ENCODE measurements at regions not wholly inside any gene's neighbourhood (a gene's known extent, or its start where the extent isn't known, plus 50 kb on each side); places are given as distances from the start of the nearest gene placed in this dataset.
A peak's percentile ranks its signal among the peaks of the same experiment; 100 is the strongest.

DNA sequence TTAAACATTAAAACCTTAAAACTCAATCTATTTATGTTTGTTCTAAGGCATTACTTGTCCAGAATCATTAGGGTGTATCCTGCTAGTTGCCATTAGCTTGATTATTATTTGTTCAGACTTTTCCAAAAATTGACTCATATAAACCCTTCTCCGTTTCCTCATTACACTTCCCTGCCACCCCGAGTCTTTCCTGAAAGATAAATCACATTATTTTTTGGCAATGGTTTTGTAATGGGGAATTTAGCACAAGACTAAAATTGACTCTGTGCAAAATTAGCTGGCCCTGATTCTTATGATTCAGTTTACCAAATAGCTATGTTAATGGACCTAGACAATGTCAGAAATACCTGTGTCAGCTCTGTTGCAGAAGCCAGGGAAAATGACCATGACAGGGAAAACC lies 112.2 kb upstream of the NT5C1B start:
- no peak for DNase-seq

DNA sequence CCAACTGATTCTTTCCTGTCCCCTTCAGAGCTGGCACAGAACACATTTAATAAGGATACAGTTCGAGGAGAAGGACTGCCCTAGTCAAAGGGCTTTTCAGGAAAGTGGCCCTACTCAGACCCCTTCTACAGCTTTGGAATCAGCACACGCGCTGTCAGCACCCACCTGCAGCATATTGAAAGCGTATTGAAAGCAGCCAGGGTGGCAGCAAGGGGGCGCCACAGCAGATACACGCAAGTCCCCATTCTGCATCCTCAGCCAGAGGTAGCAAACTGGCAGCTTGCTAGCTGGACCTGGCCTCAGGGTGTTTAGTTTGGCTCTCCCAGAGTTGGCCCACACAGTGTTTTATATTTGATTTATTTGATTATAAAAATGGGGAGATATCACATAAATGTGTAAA lies 101.0 kb upstream of the NT5C1B start:
- no peak for DNase-seq

DNA sequence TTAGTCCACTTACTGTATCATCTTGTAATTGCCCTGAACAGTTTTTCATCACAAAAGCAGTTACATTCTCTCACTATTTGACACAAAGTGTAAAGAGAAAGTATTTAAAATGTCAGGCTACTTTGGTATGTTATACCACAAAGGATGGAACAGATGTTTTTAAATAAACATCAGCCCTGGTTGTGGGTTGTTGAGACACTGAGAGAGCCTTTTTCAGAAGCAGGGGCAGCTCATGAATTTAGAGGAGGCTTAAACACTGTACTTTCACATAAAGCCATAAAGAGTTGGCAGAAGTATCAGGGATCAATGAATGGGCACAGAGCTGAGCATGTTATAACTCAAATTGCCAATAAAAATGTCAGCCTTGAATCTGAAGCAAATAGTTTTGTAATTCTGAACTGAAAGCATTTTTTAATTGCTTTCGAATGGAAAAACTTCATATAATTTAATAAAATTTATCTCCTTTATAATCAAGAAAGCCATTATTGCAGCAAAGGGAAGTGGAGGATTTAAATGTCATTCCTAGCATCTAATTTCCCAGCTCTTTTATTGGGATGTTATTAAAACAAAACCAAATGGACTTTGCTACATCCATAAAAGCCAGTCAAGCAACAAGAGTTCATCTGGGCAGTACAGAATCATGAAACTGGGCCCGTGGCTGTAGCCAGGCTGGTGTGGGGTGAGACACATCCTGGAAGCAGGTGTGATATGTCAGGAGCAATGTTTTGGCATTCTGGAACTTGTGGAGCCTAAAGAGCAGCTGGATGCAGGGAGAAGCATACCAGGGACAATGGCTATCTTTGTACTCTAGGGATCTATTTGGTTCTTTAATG lies 95.1 kb upstream of the NT5C1B start:
- DNase-seq, result peak; percentile 78

DNA sequence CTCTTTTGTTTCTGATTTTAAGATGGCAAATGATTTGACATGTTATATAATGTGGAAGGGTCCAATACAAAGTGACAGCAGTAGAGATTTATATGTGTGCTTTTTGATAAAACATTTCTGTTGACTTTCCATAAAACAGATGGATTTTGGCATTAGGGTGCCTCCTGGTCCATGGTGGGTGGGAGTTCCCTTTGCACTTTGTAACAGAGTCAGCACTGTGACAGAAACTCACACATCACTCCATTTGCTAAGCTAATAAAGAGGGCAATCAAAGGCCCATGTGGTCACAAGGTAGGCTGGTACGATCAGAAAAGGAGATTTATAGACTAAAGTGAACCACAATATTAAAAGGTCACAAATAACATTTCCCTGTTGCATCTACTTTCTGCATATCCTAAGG lies 93.3 kb upstream of the NT5C1B start:
- no peak for DNase-seq

DNA sequence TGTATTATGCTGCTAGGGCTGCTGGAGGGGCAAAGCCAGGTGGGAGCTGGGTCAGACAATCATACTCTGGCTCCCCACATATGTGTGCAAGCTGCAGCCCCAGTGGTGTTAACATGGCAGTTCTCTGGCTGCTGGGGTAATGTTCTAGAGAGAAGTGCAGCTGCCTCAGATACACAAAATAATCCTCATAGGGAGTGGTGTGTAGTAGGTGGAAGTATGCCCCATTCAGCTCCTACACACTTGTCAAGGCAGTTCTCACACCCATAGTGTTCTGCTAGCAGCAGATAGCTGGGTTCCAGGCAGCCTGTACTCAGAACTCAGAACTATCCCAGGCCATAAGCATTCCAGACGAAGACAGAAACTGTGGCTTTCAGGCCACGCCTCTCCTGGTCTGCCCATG lies 87.9 kb upstream of the NT5C1B start:
- DNase-seq, result no peak

DNA sequence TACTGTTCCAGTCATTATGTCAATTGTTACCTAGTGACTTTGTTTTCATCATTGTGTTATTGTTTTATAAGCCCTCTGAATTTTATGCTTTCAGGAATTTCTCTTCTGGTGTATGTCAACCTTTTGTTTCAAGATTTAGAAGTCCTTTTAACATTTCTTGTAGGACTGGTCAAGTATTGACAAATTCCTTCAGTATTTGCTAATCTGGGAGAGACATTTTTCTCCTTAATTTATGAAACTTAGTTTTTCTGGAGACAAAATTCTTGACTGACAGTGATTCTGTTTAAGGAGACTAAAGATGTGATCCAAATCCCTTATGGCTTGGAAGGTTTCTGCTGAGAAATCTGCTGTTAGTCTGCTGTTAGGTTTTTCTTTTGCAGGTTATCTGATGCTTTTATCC lies 84.9 kb upstream of the NT5C1B start:
- no peak for DNase-seq

DNA sequence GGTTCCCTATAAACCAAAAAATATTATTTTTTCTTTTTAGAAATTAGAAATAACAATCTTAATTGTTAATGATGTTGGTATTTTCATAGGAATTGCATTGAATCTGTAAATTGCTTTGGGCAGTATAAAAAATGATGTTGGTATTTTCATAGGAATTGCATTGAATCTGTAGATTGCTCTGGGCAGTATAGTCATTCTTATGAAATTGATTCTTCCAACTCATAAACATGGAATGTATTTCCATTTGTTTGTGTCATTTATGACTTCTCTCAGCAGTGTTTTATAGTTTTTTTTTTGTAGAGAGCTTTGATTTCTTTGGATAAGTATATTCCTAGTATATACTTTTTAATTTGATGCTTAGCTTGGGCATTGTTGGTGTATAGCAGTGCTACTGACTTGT lies 82.0 kb upstream of the NT5C1B start:
- DNase-seq, result no peak

DNA sequence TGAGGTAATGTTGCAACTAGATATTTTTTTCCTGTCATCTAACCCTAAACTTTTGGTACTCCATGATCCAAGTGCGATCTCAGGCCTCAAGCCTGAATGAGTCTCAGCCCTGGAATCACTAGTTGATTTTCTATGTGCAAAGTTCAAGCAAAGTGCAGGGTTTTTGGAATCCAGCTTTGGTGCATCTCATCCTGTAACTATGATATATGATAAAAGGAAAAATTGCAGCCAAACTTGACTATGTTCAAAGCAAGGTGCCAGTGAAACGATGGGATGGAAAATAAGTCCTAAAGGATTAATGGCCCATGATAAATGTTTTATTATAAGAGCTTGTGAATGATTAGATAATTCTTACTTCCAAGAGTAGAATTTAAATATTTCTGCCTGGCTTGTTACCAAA lies 78.9 kb upstream of the NT5C1B start:
- no peak for DNase-seq

DNA sequence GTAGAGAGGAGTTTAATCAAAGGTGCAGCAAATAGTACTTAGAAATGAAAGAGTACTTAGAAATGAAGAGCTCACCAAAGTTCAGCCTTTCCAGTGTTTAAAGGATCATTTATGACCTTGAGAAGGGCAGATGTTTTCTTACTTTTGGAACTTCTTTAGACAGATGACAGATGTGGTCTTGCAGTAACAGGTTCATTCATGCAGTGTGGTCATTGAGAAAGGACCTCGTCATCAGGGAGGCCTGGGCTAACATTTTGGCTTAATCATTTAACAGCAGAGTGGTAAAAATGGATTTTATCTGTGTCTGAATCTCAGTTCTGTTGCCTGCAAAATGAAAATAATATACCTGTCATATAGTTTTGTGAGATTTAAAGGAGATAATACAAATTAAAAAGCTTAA lies 75.1 kb upstream of the NT5C1B start:
- DNase-seq, result no peak

DNA sequence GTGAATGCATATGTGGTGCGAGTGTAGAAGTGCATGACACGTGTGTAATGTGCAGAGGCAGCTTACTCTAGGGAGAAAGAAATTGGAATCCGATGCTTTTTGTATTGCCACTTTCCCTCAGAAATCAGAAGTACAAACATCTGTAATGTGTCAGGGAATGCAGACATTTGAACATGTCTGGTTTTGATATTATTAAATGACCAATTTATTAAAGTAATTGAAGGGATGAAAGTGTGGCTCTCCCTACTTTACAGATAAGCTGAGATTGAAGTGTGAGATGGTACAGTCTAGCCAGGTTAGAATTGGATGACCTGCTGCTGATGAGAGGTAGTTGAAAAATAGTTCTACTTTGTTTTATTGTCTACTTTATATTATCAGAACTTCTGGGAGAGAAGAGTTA lies 74.5 kb upstream of the NT5C1B start:
- DNase-seq, result no peak

DNA sequence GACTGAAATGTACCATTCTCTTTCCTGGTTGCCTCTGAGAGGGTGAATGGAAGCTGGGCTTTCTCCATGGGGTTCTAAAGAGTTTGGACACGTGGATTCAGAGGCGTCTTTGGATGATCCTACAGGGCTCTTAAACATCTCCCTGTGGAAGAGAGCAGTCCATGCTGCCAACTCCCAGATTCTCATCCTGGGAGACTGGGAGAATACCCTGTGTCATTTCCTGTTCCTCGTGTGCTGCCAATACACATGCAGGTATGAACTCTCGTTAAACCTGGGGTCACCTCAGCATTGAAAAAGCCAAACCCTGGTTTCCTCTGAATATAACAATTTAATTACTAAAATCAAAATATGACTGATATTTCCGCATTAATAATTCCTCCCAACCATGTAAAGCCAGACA lies 73.3 kb upstream of the NT5C1B start:
- DNase-seq, result no peak

DNA sequence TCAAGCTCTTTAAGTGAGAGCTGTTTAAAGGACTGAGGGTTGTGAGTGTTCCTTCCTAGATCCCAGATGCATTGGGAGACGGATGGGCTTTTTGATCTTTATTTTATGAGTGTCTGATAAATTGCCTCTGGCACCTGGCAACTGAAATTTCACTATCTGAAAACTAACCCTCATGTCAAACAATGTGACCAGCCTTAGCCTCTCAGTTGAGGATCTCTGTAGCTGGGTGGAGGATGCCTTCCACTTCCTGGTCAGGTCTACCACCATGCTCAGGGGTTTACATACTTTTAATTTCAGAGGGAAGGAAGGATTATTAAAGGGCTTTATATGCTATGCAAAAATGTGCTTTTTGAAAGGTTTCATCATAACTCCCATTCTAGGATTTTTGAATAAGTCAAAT lies 70.5 kb upstream of the NT5C1B start:
- DNase-seq, result no peak

DNA sequence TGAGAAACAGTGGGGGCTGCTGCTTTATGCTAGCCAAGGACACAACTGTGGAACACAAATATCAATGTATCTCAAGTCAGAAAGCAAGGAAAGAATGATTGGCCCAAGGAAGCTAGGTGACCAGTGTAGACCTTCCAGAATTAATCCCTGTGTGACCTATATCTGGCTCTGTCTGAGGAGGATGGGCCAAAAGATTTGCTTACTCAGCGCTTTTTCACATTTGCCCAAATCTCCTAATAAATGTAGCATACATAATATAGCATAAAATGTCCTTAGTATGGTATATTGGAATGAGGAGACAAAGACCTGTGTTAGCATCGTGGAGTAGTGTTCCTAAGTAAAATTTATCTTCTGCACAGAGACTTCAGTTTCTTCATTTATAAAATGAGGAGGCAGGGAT lies 66.7 kb upstream of the NT5C1B start:
- no peak for DNase-seq

DNA sequence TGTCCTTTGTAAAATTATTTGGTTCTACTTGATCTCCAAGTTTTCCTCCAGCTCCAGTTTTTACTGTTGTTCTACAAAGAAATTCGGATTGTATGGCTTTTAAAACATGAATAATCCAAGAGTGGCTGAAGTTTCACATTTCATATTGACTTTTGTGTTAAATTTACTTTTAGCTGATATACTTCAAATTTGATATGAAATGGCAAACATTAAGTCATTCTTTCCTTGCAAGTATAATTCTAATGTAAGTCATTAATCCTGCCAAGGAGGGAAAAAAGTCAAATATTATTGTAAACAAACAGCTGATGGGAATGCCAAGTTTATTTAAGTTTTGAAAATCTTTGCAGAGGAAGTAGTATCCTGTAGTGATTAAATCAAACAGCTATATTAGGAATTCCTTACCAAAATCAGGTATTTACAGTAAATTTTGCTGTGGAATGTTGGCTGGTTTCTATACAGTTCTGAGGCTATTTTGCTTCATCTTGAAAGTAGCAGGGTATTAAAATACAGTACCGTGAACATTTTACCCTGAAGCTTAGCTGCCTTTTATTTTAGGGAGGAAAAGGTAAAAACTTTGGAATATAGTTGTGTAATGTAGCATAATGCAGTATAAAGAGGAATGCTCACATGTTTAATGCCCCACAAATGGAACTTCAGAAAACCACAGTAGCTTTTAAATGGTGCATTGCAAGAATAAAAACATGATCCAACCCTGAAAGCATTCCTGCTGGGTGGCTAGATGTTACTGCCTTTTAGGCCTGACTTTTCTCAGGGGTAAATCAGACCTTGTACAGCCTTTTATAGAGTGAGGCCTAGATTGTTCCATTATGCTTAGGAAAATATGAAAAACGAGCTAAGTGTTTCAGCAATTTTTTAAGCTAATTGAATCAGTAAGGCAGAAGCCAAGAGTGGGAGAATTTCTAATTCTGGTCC lies 62.7 kb upstream of the NT5C1B start:
- peak; percentile 85 for DNase-seq

DNA sequence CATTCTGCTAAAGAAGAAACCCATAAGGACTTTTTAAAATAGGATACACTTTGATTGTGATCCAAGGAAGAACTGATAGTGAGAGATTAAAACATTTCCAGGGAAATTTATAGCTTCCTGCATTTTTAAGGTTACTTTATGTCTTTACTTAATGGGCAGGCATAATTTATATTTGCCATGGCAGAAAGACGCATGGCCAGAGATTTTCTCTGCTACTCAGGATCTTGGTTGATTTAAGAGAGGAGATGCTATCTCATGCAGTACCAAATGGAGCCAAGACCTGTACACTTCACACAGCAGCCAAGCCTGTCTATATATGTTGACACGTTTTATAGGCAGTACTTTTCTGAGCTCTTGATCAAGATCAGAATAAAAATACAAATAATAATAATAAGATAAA lies 60.9 kb upstream of the NT5C1B start:
- DNase-seq, result peak; percentile 44

DNA sequence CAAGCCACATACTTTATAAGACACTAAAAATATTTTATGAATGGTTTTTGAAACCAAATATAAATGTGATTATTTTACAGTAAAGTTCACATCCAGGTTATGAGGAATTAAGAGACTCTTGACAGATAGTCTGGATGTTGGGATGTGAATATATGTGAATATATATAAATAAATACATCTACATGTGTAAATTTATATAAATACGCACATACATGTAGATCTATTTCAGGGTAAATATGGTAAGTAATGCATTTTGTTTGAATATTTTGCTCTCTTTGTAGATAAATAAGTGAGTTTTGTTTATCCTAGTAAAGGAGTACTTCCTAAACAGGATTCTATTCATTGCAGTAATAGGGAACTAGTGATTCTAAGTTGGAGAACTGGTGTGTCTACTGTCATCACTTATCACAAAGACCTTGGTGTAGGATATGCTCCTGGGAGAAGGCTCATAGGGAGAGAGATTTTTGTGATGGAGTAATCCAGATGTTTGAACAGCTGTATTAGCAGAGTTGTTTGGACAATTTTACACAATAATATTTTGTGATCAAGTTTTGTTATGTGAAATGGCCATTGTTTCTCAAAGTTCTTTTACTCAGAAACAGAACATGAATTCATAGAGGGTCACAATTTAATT lies 60.2 kb upstream of the NT5C1B start:
- DNase-seq, result no peak

DNA sequence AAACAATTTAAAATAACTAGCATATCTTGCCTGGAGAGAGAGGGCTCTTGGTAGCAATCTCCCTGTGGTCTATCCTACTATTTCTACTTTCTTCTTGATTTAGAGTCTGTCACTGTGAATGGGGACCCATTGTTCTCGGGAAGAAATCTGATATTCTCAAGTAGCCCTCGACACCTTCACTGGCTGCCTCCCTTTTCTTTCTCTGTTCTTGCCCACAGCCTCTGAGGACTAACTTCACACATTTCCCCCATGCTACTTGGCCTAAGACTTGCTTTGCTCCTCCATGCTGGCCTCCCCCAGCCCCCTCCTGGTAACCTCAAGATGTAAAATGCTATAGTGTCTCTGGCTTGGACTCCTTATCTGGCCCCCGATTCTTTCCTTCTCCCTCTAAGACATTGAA lies 58.8 kb upstream of the NT5C1B start:
- DNase-seq, result no peak

DNA sequence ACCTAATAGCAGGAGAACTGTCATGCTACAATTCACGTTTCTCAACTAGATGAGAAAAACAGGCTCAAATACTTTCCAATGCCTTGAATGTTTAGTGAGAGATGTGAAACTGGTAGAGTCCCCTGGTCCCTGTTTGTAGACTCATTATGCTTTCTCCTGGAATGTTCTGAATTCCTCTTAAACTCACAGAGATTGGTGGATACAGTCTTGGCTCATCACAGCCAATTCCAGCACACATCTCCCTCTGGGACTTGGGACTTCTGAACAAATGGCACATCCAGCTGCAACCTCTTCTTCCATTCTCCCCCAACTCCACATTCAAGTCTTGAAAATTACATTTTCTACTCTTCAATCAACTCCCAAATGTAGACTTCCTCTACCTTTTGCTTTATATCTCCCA lies 58.4 kb upstream of the NT5C1B start:
- peak; percentile 16 for DNase-seq

DNA sequence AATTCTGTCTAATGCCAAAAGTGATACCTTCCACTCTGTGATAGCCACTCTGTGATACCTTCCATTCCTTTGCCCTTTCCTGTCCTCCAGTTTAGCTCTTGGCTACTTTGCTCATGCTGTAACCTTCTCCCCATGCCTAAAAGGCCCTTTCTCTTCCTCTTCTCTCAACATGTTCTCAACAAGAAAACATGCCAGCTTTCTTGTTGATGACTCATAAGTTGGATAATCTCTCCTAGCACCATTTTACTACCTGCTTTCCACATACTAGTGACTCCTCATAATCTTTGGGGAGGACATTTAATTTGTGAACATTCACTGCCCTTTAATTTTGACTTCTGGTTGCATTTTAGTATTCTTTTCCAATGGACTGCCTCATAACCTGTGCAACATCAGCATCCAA lies 55.9 kb upstream of the NT5C1B start:
- no peak for DNase-seq

DNA sequence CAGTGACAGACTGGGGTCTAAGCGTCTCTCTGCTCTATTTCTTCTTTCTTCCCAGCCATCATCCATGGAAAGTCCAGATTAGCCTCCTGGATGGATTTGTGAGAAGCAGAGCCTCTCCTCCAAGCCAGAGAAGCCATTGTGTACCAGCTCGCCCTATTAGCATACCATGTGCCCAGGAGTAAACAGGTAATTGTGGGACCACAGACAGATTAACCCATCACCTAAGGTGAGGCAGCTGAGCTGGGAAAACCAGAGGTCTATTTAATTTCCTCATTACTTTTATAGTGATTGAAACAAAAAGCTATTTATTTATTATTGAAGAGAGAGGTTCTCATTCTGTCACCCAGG lies 54.7 kb upstream of the NT5C1B start:
- DNase-seq, result no peak

DNA sequence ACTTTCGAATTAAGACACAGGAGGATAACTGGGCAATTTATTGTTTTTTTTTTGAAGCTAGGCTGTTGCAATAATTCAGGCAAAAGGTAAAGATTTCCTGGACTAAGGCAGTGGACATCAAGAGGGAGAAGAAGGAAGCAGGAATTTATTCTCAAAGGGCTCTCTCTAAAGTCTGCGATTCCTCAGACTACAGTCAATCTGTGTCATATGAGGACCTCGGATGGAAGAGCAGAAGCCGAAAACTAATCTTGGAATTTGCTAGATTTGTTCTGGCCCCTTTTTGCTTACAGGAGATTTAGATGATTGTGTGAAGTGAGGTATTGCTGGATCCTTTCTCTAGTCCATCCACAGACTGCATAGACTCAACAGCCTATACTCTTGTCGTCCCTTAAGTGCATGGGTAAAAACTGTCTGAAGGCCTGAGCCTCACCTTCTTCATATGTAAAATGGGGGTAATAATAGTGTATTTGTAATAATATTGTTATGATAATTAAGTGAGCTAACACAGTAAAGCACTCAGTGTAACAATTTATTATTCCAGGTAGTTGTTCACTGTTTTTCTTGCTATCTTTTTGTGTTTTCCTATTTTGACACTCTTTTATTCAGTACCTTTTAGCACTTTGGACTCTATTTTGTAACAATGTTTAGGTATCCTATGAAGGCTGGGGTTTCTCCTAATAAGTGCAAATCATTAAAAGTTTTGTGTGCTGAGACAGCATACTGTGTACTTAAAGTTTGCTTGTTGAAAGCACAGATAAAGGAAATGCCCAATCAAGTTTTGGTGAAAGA lies 54.2 kb upstream of the NT5C1B start:
- DNase-seq, result no peak

DNA sequence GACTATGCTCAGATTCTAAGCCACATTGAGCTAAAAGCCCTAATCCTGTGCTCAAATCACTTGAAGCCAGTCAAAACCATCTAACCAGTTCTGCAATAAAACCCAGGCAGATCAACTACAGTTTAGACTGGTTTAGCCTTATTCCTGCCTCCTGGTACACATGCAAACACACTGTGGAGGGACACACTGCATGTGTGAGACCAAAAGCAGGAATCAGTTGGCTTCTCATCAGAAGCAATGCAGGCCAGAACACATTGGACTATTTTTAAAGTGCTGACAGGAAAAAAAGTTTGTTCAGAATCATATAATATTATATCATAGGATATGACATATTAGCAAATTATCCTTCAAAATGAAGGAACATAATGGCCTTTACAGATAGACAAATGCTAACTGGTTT lies 52.5 kb upstream of the NT5C1B start:
- no peak for DNase-seq

Measured in fibroblast of skin of right quadriceps (primary cell).